ENCODE measurements at regions not wholly inside any gene's neighbourhood (a gene's known extent, or its start where the extent isn't known, plus 50 kb on each side); places are given as distances from the start of the nearest gene placed in this dataset.

DNA sequence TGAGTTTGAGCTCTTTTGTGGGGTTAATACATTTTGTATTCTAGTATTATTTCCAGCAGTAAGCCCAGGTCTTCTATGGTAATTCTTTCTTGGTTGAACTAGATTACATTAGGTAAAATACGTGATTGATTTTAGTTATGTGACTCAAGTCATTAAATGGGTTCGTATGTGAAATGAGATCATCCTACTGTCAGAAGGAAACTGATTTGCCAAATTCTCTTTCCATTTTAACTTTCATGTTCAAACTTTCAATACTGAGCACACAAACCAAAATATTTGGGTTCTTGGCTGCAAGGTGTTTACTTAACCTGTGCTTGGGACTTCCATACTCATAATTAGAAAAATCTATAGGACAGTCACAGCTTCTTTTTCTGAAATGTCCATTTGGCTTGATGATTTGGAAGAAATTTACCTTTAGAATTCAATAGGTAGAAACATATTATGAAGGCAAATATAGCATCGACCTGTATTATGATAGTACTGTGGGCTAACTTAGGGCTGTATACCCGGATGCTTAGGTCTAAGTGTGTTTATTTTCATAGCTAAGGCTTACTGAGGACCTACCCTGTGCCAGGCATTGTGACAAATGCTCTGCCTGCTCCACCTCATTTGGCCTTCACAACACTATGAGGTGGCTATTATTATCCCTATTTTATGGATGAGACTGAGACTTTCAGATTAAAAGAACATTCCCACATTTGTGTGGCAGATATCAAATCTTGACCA, 631.8 kb upstream of the GRM7 start:
- DNase-seq (ENCODE audit: extremely low read depth in 1 of 11, low read depth in 9 of 11, low spot score in 4 of 11) = no peak

DNA sequence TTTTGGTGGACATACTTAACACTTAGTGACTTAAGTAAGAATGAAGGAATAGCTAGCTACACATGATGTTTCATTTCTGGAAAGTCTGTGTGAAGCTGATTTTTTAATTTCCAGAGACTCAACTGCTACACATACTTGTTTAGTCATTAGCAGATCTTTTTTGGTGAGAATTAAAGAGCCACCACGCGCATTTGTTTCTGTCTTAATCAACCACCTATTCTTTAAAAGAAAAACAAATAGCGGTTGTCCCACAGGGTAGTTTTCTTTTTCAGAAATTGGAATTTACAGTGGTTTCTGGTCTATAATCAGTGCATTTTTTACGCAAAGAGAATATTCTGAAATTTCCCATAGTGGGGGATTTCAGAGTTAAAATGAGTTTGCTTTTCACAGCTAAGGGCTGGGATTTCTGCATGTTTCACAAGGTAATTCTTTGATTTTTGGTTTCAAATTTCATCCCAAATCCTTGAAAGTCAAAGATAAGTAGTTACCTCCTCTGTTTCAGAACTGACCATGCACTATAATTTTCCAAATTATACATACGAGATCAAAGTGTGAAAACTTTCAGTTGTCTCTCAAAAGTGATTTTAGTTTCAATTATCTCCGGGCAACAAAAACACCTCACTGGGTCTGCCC, 631.0 kb upstream of the GRM7 start:
- DNase-seq (ENCODE audit: extremely low read depth in 1 of 11, low read depth in 9 of 11, low spot score in 4 of 11) = no peak

DNA sequence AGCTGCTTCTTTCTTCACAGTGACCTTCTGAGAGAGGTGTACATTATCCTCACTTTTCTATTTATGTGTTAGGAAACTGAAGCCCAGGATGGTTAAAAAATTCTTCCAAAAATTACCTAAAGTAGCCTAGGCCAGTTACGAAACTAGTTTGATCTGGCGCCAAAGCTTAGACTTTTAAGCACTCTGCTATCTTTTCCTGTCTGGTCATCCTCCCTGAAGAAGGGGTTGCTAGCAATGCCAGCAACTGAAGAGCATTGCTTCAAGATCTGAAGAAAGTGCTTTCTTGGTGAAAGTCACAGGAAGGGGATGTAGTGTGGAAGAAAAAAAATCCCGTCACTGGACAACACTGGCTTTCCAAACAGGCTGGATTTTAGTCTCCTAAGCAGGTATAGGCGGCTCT, 618.8 kb upstream of the GRM7 start:
- DNase-seq (ENCODE audit: extremely low read depth in 1 of 11, low read depth in 9 of 11, low spot score in 4 of 11) = no peak

DNA sequence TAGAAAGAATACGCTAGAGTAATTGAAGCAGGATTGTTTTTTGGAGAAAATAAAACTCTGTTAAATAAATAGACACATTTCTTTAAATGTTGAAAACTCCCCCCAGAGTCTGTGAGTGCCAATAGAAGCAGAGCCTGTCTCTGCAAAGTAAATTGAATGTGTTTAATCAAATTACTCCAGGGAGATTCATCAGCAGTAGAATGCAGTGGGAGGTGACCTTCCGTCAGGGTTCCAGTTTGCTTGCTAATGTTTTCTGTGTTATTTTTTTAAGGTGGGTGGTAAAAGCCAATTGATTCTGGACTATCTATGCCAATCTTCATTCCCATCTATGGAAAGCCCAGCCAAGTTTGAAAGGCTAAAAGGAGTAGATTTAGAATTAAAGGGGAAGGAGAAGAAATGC, 612.4 kb upstream of the GRM7 start:
- DNase-seq (ENCODE audit: extremely low read depth in 1 of 11, low read depth in 9 of 11, low spot score in 4 of 11) = no peak

DNA sequence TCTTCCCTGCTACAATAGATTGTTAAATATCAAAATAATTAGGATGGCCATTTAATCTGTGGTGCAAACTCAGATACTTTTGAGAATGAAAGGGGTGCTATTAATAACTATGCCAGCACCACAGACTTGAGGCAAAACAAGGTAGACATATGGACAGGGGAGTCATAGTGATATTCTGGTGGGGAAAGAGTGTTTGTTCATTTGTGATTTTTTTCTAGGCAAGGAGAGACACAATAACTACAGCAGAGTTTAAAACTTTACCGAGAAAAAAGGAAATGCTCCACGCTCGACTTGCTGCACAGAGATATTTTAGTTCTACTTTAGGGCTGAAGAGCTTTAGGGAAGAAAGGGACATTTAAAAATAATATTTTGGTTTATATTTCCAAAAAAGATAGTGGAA, 611.2 kb upstream of the GRM7 start:
- no peak for DNase-seq (ENCODE audit: extremely low read depth in 1 of 11, low read depth in 9 of 11, low spot score in 4 of 11)

DNA sequence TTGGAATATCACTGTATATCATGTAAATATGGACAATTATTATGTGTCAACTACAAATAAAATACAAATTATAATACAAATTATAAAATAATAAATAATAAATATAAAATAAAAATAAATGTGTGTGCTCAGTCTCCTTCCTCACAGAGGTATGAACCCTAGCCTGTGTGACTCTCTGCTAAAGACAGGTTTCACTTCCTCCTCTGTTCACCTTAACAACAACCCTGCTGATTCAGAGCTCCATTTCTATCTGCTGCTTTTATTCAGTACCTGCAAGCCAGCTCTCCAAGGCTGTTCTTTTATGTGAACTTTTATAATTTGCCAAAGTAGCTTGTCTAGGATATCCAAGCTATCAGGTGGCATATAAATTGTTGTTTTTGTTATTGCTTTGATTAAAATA, 610.7 kb upstream of the GRM7 start:
- DNase-seq (ENCODE audit: extremely low read depth in 1 of 11, low read depth in 9 of 11, low spot score in 4 of 11) = no peak

DNA sequence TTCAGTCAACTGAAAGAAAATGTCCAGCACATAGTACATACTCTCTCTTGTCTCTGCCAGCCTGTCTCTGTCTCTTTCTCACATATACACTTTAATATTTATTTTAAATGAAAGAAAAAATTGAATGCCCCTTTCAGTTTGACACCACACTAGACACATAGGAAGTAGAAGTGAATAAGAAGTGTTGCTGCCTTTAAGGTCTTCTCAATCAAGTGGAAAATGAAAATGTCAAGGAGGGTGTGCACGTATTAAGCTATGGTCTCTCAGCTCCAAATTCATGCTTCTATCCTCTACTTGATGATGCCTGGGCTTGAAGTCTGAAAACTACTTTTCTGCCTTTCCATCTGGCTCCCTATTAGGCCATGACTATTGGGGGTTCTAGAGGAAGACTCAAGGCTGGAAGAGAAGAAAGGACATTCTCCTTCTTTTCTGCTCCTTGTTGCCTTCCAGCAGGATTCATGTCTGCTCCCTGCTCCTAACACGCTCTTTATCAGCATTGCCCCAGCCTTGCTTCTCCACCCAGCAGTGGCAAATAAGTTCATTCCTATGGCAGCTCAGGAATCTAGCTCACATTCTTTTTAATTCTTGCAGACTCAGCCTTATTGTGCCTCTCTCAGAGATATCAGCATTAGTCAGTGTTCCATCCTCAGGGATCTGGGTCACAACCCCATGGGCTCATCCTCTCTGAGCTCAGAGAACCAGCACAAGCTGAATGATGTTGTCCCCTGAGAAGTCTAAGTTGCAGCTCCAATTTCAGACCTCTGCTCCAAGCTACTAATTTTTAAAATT, 609.1 kb upstream of the GRM7 start:
- no peak for DNase-seq (ENCODE audit: extremely low read depth in 1 of 11, low read depth in 9 of 11, low spot score in 4 of 11)

DNA sequence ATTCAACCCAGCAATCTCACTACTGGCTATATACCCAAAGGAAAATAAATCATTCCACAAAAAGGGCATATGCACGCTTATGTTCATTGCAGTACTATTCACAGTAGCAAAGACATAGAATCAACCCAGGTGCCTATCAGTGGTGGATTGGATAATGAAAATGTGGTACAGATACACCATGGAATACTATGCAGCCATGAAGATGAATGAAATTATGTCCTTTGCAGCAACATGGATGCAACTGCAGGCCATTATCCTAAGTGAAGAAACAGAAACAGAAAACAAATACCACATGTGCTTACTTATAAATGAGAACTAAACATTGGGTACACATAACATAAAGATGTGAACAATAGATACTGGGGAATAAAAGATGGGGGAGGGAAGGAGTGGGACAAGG, 606.4 kb upstream of the GRM7 start:
- no peak for DNase-seq (ENCODE audit: extremely low read depth in 1 of 11, low read depth in 9 of 11, low spot score in 4 of 11)

DNA sequence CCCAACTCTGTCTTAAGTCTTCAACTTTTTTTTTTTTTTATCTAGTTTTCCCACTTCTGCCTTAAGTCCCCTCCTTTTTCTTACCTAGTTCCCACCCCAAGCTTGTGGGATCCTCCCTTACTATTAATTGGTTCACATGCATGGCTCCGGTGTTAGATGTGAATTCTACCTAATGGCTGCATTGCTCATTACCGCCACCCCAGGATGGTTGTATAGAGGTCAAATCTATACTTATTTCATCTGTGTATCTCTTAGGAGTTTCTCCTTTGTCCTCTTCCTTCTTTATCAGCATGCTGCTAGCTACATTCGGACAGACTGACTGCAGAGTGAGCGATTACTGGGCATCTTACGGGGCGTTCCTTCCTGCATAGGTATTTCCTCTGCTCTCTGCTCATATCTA, 605.7 kb upstream of the GRM7 start:
- no peak for DNase-seq (ENCODE audit: extremely low read depth in 1 of 11, low read depth in 9 of 11, low spot score in 4 of 11)

DNA sequence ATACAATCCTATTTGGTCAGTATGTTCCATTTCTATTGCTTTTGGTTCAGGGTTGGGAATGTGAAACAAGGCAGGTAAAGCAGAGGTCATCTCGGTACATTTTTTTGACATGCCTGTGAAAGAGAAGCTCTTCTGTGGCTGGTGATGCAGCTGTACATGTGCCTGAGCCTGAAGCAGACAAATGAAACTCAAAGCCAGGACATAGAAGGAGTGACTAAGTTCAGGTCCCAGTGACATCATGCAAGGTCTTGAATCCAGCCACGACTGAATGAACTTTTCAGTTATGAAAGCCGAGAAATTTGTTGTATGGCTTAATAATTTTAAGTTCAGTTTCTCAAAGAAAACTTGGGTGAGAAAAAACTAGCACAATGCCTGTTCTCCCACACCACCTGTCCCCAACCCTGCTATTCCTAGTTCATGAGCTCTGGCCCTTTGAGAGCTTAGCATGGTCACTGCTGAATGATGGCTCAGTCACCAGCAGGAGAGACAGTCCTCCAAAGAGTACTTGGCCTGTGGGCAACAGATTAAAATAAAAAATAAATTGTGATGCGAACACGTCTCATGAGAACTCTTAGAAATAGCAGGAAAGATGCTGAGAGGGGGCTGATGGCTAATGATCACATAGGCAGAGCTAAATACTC, 600.2 kb upstream of the GRM7 start:
- no peak for DNase-seq (ENCODE audit: extremely low read depth in 1 of 11, low read depth in 9 of 11, low spot score in 4 of 11)

DNA sequence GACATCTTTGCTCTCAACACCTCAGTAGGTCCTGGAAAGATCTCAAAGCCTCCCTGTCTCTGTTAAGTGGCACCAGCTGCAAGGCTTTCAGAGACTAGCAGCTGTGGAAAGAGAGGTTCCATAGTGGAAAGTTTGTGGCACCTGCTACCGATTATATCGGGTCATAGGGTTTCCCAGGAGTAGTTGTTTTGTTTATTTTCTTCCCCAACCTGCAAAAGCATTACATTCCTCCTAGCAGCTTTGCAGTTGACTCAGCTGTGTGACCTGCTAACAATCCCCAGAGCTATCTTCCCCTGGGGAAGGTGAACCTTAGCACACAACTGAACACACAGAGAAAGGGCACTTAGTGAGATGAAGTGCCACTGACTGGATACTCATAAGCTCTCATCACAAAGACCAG, 598.9 kb upstream of the GRM7 start:
- DNase-seq (ENCODE audit: extremely low read depth in 1 of 11, low read depth in 9 of 11, low spot score in 4 of 11) = no peak

DNA sequence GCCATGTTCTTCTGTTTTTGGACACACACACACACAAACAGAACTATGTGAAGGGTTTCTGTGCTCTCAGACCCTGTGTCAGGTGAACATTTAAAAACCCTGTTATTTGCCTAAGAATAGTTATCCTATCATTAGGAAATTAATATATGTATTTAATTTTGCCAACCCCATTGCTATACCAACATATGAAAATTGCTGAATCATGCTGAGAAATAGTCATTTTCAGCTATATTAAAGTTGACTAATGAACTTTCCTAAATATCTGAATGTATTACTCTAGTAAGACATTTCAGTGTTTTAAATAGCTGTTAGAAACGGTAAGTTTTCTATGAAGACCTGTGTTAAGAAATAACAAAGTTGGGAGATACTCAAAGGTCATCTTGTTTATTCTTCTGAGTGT, 596.9 kb upstream of the GRM7 start:
- DNase-seq (ENCODE audit: extremely low read depth in 1 of 11, low read depth in 9 of 11, low spot score in 4 of 11) = no peak

DNA sequence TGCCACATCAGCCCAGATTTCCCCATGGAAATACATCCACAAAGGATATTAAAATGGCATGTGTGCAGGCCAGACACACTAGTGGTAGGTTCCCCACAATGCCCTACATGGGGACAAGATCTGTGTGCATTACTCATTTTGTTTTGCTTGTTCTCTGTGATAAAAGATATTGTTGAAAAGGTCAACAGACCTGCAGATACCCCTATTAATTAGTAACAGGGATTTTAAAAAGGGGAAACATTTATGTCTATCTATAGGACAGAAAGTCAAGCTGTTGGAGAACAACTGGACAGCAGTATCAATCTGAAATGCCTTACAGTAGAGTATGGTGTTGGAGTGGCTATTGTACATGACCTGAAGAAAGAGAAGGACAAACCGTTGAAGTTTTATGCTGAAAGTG, 596.0 kb upstream of the GRM7 start:
- no peak for DNase-seq (ENCODE audit: extremely low read depth in 1 of 11, low read depth in 9 of 11, low spot score in 4 of 11)

DNA sequence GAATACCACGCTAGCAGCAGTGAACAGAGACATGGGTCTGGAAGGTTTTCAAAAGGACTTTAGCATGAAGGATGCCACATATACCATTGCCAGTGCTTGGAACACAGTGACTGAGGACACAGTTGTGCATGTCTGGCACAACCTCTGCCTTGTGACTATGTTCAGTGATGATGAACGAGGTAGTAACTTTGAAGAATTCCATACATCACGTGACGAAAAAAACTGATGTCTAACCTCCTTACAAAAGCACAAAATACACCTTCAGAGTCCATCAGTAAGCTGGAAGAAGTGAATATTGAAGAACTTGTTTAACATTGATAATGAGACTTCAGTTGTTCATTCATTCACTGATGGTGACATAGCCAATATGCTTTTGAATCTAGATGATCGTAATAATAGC, 594.8 kb upstream of the GRM7 start:
- DNase-seq (ENCODE audit: extremely low read depth in 1 of 11, low read depth in 9 of 11, low spot score in 4 of 11) = no peak

DNA sequence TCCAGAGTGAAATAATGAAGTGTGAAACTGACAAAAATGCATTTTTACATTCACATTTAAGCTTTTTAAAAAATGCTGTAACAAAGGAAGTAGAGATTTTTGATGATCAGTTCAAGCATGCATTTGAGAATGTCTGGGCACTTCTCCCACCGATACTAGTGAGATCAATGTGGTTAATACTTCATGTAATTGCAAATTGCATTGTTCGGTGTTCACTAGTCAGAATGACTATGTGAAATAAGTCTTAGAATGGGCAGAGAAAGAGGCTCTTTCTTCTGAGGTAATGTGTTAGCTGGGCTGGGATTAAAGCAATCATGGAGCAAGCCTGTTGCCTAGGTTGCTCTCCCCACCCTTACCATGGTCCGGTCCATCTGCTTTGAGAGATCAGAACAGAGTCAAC, 587.0 kb upstream of the GRM7 start:
- DNase-seq (ENCODE audit: extremely low read depth in 1 of 11, low read depth in 9 of 11, low spot score in 4 of 11) = no peak

DNA sequence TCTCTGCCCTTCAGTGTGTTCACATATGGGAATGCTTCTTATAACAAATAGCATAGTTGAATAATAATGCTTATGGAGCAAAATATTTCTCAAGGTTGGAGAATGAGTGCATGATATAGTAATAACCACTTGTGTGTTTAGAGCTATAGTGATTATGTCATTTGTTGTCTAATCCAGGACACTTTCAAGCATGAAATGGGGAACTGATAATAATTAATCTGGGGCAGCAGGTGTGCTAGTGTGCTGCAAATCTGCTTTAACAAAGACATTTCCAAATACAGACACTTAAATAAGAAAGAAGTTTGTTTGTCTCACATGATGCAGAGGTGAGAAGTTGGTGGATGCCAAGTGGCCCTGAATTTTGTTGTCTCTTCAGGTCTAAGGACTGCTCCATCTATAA, 579.3 kb upstream of the GRM7 start:
- no peak for DNase-seq (ENCODE audit: extremely low read depth in 1 of 11, low read depth in 9 of 11, low spot score in 4 of 11)

DNA sequence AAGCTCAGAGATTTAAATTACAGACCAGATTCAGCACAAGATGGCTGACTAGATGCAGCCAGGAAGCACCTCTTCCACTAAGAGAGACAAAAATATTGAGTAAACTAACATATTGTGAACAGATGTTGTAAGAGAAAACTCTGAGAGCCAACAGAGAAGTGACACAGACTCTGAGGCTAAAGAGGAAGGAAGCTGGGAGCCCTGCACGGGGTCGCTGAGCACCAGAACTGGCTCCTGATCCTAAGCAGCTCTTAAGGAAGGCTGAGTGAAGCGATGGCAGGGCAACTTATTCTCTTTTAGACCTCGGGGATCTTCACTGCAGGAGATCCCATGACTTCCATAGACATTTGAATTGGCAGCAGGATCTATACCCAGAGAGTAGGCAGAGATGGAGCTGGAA, 578.0 kb upstream of the GRM7 start:
- no peak for DNase-seq (ENCODE audit: extremely low read depth in 1 of 11, low read depth in 9 of 11, low spot score in 4 of 11)

DNA sequence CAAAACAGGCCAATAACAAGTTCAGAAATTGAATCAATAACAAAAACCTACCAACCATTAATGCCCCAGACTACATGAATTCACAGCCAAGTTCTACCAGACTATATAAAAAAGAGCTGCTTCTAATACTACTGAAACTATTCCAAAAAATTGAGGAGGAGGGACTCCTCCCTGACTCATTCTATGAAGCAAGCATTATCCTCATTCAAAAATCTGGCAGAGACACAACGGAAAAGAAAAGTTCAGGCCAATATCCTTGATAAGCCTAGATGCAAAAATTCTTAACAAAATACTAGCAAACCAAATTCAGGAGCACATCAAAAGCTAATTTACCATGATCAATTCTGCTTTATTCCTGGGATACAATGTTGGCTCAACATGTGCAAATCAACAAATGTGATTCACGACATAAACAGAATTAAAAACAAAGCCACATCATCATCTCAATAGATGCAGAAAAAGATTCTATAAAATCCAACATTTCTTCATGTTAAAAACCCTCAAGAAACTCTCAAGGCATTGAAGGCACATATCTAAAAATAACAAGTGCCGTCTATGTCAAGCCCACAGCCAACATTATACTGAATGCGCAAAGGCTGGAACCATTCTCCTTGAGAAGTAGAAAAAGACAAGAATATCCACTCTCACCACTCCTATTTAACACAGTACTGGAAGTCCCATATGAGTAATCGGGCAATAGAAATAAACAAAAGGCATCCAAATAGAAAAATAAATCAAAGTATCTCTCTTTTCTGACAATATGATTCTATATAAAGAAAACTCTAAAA, 573.6 kb upstream of the GRM7 start:
- DNase-seq (ENCODE audit: extremely low read depth in 1 of 11, low read depth in 9 of 11, low spot score in 4 of 11) = no peak

DNA sequence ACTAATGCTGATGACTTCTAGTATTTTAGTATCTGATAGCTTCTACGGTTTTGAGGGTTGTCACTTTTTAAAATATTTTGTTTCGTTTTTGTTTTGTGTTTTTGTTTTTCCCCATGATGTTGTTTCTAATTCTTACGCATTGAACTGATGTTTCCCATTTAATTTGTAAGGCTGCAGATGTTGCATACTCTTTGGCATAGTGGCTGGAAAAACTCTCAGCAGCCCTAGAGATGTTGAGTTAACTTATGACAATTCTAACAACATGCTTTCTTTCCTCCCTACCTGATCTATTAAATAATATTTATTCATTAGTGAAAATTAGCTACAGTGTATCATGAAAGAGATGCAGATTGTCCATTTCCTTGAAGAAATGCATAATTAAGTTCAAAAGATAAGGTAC, 559.3 kb upstream of the GRM7 start:
- no peak for DNase-seq (ENCODE audit: extremely low read depth in 1 of 11, low read depth in 9 of 11, low spot score in 4 of 11)

Data from renal cortex interstitium (tissue), 11 donors.